ENCODE measurements at regions not wholly inside any gene's neighbourhood (a gene's known extent, or its start where the extent isn't known, plus 50 kb on each side); places are given as distances from the start of the nearest gene placed in this dataset.
"Not testable (repeated sequence)": the region's sequence is repeated elsewhere in the genome, so short reads cannot be mapped to it uniquely, and the experiment has no call there.

DNA sequence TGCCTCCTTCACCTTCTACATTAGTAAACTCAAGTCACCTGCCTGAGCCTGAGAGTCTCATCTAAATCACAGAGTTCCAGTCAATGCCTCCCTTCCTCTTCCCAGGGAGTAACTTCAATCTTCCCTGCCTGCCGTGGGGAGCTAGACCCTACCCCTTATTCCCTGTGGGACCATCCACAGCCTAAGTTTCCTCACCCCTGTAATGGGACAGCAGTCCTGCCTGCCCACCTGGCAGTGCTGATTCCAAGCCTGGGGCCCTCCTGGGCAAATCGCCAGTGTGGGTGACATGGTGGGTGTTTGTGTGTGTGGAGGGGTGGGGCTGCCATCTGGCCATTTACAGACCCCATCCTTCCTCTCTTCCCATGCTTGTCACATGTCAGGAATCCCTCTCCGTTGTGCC is 258.6 kb downstream of the ANKRD30B start:
- H3K9me3 Mint-ChIP-seq; H3K4me1 Mint-ChIP-seq; H3K4me3 Mint-ChIP-seq; POLR2A ChIA-PET; DNase-seq; H3K36me3 Mint-ChIP-seq; H3K27ac Mint-ChIP-seq; H3K27me3 Mint-ChIP-seq; ATAC-seq (ENCODE audit: low read depth): not testable (repeated sequence)

DNA sequence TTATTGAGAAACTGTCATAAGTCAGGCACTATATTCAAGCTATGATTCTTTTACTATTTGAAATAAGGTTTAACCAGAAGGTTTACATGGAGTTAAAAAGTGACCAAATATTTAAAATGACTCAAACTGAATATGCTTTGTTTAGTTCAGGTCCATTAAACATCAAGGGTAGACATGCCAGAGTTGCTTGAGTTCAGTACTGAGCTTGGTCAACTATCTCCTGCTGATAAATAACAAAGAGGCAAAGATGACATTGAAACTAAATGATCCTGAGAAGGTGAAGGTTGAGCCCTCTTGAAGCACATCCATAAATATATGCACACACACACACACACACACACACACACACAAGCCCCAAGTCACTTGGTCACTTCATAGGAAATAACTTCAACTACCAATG is 278.1 kb downstream of the ANKRD30B start:
- H3K27ac Mint-ChIP-seq; H3K9me3 Mint-ChIP-seq; ATAC-seq (ENCODE audit: low read depth); POLR2A ChIA-PET; DNase-seq; H3K4me3 Mint-ChIP-seq; H3K36me3 Mint-ChIP-seq; H3K27me3 Mint-ChIP-seq; H3K4me1 Mint-ChIP-seq: not testable (repeated sequence)

DNA sequence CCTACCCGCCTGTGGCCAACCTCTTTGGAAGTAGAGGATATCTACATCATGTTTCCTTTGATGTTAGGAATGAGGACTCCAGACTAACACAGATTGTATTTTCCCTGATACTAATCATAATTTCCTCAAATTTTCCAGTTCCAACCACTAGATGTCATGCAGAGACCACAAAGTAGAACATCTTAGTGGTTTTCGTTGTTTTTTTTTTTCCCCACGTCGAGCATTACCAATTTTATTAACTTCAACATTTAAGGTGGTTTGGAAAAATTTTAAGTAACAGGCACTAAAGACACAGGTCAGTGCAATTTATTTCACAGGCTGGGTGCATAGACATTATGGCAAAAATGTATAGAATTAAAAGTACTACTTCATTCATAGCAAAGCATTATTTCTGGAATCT is 280.1 kb downstream of the ANKRD30B start:
- H3K27me3 Mint-ChIP-seq; H3K9me3 Mint-ChIP-seq; H3K4me3 Mint-ChIP-seq; H3K36me3 Mint-ChIP-seq; H3K27ac Mint-ChIP-seq; POLR2A ChIA-PET; H3K4me1 Mint-ChIP-seq; DNase-seq; ATAC-seq (ENCODE audit: low read depth): not testable (repeated sequence)

GRCh38 chr18:15060279-15060880 is 312.4 kb downstream of the ANKRD30B start:
- H3K9me3 Mint-ChIP-seq; H3K4me1 Mint-ChIP-seq; H3K27me3 Mint-ChIP-seq; DNase-seq; POLR2A ChIA-PET; ATAC-seq (ENCODE audit: low read depth); H3K36me3 Mint-ChIP-seq; H3K27ac Mint-ChIP-seq; H3K4me3 Mint-ChIP-seq: not testable (repeated sequence)

GRCh38 chr18:15061289-15061896 is 313.4 kb downstream of the ANKRD30B start:
- POLR2A ChIA-PET; DNase-seq; H3K27me3 Mint-ChIP-seq; H3K9me3 Mint-ChIP-seq; H3K36me3 Mint-ChIP-seq; ATAC-seq (ENCODE audit: low read depth); H3K4me3 Mint-ChIP-seq; H3K4me1 Mint-ChIP-seq; H3K27ac Mint-ChIP-seq: not testable (repeated sequence)

- DNase-seq; H3K4me3 Mint-ChIP-seq; H3K36me3 Mint-ChIP-seq; H3K27ac Mint-ChIP-seq; H3K27me3 Mint-ChIP-seq; POLR2A ChIA-PET; H3K4me1 Mint-ChIP-seq; ATAC-seq (ENCODE audit: low read depth); H3K9me3 Mint-ChIP-seq: not testable (repeated sequence)
Observed at GRCh38 chr18:15066434-15066833, 318.5 kb downstream of the ANKRD30B start.

GRCh38 chr18:15071311-15071710 is 323.3 kb downstream of the ANKRD30B start:
- H3K36me3 Mint-ChIP-seq; POLR2A ChIA-PET; H3K27me3 Mint-ChIP-seq; H3K27ac Mint-ChIP-seq; H3K4me1 Mint-ChIP-seq; H3K9me3 Mint-ChIP-seq; DNase-seq; ATAC-seq (ENCODE audit: low read depth); H3K4me3 Mint-ChIP-seq: not testable (repeated sequence)
